Tibial nerve (tissue), 3 donors: ENCODE measurements at regions not wholly inside any gene's neighbourhood (a gene's known extent, or its start where the extent isn't known, plus 50 kb on each side); places are given as distances from the start of the nearest gene placed in this dataset.

Source experiments
- POLR2A ChIP-seq, 2 donors: fragments of 450-650 bp; IDR thresholded peaks; one replicate each; pipeline ENCODE4 v1.6.1; 2017; ENCODE audit warnings: antibody characterized with exemption in 2 of 2, mild to moderate bottlenecking in 2 of 2, moderate library complexity in 2 of 2
- TF ChIP-seq, protein P1 (sequence below), 5 experiments: fragments of 200-600 bp in 3 of 5; fragments of 450-650 bp in 2 of 5; sonication (generic) in 3 of 5; IDR thresholded peaks; one replicate each; pipeline ENCODE4 v1.5.1; 2016 to 2019; ENCODE audit warnings: antibody characterized with exemption in 5 of 5, mild to moderate bottlenecking in 3 of 5, moderate library complexity in 2 of 5

DNA sequence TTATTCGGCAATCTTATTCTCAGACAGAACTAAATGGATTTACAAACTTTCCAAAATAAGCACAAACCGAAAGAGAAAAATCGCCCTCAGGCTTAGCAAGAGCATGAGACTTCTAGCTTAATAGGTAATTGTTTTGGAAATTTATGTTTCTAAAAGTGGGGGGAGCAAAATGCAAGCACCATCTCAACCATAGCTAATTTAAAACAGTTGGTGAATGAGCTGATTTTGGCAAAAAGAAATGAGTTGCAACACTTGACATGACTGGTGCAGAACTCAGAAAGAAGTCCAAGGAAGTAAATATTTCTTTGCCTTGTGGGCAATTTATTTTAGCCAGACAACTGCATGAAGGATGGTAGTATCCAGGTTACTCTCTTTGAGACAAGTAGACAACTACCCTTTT, 71.5 kb upstream of the PTGFR start:
- no peak for TF ChIP-seq POLR2A (IDR thresholded peaks at IDR 0.05)
- TF ChIP-seq, protein P1, sequence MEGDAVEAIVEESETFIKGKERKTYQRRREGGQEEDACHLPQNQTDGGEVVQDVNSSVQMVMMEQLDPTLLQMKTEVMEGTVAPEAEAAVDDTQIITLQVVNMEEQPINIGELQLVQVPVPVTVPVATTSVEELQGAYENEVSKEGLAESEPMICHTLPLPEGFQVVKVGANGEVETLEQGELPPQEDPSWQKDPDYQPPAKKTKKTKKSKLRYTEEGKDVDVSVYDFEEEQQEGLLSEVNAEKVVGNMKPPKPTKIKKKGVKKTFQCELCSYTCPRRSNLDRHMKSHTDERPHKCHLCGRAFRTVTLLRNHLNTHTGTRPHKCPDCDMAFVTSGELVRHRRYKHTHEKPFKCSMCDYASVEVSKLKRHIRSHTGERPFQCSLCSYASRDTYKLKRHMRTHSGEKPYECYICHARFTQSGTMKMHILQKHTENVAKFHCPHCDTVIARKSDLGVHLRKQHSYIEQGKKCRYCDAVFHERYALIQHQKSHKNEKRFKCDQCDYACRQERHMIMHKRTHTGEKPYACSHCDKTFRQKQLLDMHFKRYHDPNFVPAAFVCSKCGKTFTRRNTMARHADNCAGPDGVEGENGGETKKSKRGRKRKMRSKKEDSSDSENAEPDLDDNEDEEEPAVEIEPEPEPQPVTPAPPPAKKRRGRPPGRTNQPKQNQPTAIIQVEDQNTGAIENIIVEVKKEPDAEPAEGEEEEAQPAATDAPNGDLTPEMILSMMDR (IDR thresholded peaks at IDR 0.05): no peak
